ENCODE measurements at regions not wholly inside any gene's neighbourhood (a gene's known extent, or its start where the extent isn't known, plus 50 kb on each side); places are given as distances from the start of the nearest gene placed in this dataset.
A peak's percentile ranks its signal among the peaks of the same experiment; 100 is the strongest.
"Not testable (repeated sequence)": the region's sequence is repeated elsewhere in the genome, so short reads cannot be mapped to it uniquely, and the experiment has no call there.

GRCh38 chr6:160882006-160882405, 109.6 kb upstream of the MAP3K4 start:
- Histone ChIP-seq H3K4me3 (no peak overlapping the region), H3K36me3 (no peaks in the 10 kb centered on the region), H3K4me1 (ENCODE audit: low read depth) (peaks cover 3% of the 10 kb centered on the region), H3K27ac (no peak overlapping the region), H3K9me3 (ENCODE audit: low read depth) (no peaks in the 10 kb centered on the region), H3K27me3 (no peaks in the 10 kb centered on the region)
- TF ChIP-seq CTCF (IDR thresholded peaks at IDR 0.05; ENCODE audit: low read depth, low read length): no peak
- DNase-seq (ENCODE audit: low read depth in 1 of 2, low spot score in 1 of 2): no peak

- no peak for TF ChIP-seq CTCF (IDR thresholded peaks at IDR 0.05; ENCODE audit: low read depth, low read length)
- no peaks in the 10 kb centered on the region for H3K36me3 ChIP-seq
- DNase-seq (ENCODE audit: low read depth in 1 of 2, low spot score in 1 of 2): peak; percentile 6 to 33
- H3K9me3 ChIP-seq (ENCODE audit: low read depth): no peaks in the 10 kb centered on the region
- H3K27me3 ChIP-seq: no peaks in the 10 kb centered on the region
- no peak overlapping the region for H3K27ac ChIP-seq
- H3K4me1 ChIP-seq (ENCODE audit: low read depth): peaks cover 3% of the 10 kb centered on the region
- H3K4me3 ChIP-seq: no peak overlapping the region
Observed at GRCh38 chr6:160882791-160883279, 108.7 kb upstream of the MAP3K4 start.

GRCh38 chr6:160883560-160883959, 108.0 kb upstream of the MAP3K4 start:
- no peaks in the 10 kb centered on the region for H3K27me3 ChIP-seq
- H3K9me3 ChIP-seq (ENCODE audit: low read depth): no peaks in the 10 kb centered on the region
- peaks cover 3% of the 10 kb centered on the region for H3K4me1 ChIP-seq (ENCODE audit: low read depth)
- no peak overlapping the region for H3K4me3 ChIP-seq
- no peak for TF ChIP-seq CTCF (IDR thresholded peaks at IDR 0.05; ENCODE audit: low read depth, low read length)
- H3K36me3 ChIP-seq: no peaks in the 10 kb centered on the region
- DNase-seq (ENCODE audit: low read depth in 1 of 2, low spot score in 1 of 2): no peak
- H3K27ac ChIP-seq: no peak overlapping the region

- H3K4me1 ChIP-seq (ENCODE audit: low read depth): peaks cover 3% of the 10 kb centered on the region
- H3K4me3 ChIP-seq: no peak overlapping the region
- H3K27ac ChIP-seq: no peak overlapping the region
- H3K27me3 ChIP-seq: no peaks in the 10 kb centered on the region
- H3K9me3 ChIP-seq (ENCODE audit: low read depth): no peaks in the 10 kb centered on the region
- no peak for TF ChIP-seq CTCF (IDR thresholded peaks at IDR 0.05; ENCODE audit: low read depth, low read length)
- no peak for DNase-seq (ENCODE audit: low read depth in 1 of 2, low spot score in 1 of 2)
- no peaks in the 10 kb centered on the region for H3K36me3 ChIP-seq
Observed at GRCh38 chr6:160883999-160884398, 107.6 kb upstream of the MAP3K4 start.

GRCh38 chr6:160889148-160889547, 102.4 kb upstream of the MAP3K4 start:
- not testable (repeated sequence) for H3K36me3 ChIP-seq; DNase-seq (ENCODE audit: low read depth in 1 of 2, low spot score in 1 of 2); H3K4me1 ChIP-seq (ENCODE audit: low read depth); H3K27me3 ChIP-seq; H3K27ac ChIP-seq; H3K9me3 ChIP-seq (ENCODE audit: low read depth); H3K4me3 ChIP-seq

GRCh38 chr6:160891690-160892089, 99.9 kb upstream of the MAP3K4 start:
- no peaks in the 10 kb centered on the region for H3K36me3 ChIP-seq
- peak in 1 of 2 donors; percentile 0 for DNase-seq (ENCODE audit: low read depth in 1 of 2, low spot score in 1 of 2)
- H3K9me3 ChIP-seq (ENCODE audit: low read depth): no peaks in the 10 kb centered on the region
- no peak for TF ChIP-seq CTCF (IDR thresholded peaks at IDR 0.05; ENCODE audit: low read depth, low read length)
- H3K27ac ChIP-seq: no peak overlapping the region
- no peak overlapping the region for H3K4me3 ChIP-seq
- no peaks in the 10 kb centered on the region for H3K27me3 ChIP-seq
- peaks cover 3% of the 10 kb centered on the region for H3K4me1 ChIP-seq (ENCODE audit: low read depth)

All from cardiac muscle cell (in vitro differentiated cells and primary cell).